ENCODE measurements at regions not wholly inside any gene's neighbourhood (a gene's known extent, or its start where the extent isn't known, plus 50 kb on each side); places are given as distances from the start of the nearest gene placed in this dataset.
A peak's percentile ranks its signal among the peaks of the same experiment; 100 is the strongest.

DNA sequence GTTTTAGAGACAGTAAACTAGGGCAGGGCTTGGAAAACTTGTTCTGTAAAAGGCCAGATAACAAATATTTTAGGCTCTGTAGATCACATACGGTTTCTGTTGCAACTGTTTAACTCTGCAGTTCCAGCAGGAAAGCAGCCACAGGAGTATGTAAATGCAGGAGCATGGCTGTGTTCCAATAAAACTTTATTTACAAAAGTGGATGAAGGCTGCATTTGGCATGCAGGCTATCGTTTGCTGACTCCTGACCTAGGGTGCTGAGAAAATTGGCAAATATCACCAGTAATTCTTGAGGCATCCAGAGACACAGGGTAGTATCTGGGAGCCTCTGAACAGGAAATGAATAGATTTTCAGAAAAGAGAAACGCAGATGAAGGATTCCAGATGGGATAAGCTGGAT is 274.0 kb downstream of the MAF start:
- DNase-seq = no peak

DNA sequence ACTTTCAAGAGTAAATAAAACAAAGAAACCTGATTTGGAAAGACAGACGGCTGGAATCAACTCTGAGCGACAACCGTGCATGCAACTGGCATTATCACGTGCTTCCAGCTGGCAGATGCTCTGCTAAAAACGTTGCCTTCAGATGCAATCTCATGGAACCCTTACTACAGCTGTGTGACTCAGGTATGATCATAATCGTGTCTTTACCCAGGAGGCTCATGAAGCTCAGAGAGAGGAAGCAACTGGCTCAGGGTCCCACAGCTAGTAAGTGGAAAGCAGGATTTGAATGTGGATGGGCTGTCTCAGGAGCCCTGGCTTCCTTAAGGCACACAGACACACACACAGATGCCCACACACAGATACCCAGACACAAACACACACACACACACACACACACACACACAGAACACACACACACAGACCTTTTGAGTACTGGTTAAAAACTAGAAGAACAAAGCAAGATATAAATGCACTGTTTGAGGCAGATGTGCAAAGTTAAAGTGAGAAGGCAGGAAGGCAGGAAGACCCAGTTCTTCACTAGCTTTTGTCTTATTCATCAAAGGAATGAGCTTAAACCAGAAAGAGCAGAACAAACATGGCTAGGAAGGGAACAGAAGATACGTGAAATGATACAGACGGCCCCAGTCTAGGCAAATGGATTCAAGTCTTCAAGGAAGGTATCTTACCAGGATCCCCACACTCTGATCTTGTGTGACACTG is 275.2 kb downstream of the MAF start:
- no peak for DNase-seq

DNA sequence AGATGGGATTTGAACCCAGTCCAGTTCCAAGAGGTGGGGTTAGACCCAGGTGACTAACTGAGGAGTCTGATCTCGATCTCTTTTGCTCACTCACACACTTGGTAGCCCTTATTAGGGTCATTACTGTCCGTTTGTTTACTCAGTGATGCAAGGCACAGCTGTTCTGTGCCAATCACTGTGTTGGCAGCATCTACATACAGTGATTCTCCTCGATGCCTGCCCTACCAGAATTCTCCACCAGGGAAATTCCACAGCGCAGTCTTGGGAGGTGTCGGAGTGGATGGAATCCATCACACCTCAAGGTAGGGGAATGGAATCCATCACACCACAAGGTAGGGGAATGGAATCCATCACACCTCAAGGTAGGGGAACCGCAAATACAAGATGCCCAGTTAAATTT is 279.6 kb downstream of the MAF start:
- DNase-seq = no peak

DNA sequence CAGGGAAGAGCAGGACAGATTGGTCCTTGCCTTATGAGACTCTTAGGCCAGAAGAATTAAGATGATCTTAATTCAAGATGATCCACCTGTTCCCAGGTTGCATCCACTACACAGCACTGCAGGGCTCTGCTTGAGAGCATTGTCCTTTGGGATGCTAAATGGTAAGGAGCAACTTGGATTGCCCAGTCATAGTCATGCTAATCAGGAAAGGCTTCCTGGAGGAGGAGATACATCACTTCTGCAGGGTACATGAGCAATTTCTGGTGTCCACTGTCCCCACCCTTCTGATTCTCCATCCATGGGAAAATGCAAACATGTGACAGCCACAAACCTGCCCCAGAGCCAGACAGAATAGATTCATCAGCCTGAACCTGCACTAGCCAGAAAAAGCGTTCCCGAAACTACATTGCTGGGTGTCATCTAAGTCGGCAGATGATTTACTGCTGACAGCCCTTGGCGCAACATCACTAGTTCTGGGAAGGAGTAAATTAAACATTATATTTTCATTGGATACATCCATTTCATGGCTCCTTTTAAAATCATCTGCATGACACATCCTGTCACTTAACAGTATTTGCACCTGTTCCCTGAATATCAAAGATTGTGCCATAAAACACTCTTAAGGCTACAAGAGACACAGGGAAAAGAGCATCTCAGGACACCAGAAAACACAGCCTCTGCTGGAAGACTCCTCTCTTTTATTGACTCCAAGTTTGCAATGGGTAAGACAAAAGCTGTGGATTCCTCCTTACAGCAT is 282.2 kb downstream of the MAF start:
- DNase-seq = no peak

DNA sequence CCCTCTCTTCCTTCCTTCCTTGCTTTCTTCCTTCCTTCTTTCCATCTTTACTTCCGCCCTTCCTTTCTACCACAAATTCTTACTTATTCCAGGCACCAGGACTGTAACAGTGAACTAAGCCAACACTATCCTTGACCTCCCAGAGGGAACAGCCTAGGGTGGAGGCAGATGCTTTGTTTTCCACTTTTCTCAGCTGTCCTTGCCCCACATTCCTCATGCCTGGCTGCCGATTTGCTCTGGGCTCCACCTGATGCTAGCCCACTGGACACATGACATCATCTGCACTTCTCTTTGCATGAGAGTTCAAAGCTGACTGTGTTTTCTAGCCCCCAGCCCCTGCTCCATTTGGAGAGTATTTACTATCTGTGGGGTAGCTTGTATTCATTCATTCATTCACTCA is 283.0 kb downstream of the MAF start:
- DNase-seq = no peak

DNA sequence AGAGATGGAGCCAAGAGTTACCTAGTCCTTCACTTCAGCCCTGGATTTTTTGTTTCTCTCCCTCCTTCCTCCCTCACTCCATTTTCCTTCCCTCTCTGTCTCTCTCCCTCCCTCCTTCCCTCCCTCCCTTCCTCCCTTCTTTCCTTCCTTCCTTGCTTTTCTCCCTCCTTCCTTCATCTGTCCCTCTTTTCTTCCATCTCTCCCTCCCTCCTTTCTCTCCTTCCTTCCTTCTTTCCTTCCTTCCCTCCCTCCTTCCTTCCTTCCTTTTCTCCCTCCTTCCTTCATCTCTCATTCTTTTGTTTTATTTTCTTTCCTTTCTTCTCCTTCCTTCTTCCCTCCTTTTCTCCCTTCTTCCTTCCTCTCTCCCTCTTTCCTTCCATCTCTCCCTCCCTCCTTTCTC is 283.5 kb downstream of the MAF start:
- DNase-seq = no peak

DNA sequence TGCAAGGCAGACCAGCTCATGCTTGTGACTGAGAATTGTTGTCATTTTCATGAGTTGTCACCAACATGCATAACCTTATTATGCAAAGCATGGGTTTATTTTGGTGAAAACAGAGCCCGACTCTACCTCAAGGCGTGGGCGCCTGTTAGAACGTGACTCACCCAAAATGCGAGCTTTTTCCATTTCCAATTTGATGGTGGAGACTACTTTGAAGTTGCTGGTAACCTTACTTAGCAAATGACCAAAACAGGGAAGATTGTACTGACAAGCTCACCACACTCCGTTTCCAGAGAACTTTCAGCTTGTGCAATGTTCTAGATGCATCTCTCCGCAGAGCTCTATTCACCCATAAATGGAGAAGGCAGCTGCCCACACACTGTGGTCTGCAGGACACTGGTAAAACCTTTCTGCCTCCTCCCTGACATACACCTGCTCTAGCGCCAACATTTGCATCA is 284.5 kb downstream of the MAF start:
- peak; percentile 70 to 81 for DNase-seq

DNA sequence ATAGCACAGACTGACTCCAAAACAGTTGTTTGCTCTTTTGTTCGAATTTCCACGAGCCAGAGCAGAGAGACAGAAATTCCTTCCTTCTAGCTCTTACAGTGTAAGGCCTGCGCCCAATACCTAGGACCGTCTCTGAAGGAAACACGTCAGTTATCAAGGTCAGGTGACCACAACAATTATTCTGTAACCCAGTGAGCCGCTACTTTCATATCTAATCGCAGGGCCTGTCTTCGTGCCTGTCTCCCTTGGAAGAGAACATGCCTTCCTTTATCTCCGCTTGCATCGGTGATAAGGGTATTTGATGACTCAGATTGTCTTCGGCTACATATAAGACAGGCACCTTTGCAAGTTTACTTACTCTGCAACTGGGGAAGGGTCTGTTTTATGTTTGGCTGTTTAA is 288.0 kb downstream of the MAF start:
- DNase-seq = no peak

DNA sequence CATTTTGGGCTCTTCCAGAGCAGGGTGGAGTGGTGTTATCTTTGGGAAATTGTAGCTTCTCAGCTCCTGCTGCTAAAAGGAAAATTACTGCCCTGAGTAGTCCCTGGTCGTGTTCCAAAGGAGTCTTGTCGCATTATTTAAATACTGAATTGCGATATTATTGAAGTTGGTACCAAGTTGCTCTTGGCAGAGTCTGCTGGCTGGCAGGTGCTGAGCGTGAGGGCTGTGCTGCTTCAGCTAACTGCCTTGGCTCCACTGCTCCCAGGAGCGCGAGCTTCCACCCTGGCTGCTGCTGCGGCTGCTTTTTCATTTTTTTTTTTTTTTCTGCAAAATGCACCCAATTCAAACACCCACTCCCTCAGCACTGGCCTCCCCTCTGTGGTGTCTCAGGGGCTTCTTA is 289.8 kb downstream of the MAF start:
- DNase-seq = no peak

DNA sequence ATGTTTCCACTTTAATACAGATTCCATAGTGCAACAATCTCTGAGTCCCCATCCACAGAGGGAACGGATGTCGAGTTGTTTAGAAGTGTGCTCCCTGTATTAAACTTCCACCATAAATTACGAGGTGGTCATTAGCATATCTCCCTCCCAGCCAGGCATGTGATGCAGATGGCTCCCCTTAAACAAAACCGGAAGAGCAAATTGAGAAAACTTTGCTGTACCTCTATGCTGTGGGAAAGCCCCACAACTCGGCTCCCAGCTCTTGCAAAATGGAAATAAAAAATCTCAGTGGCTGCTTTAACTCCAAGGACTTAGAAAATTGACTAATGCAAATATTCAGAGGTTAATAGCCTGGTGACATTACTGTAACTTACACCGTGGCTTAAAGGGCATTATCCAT is 290.9 kb downstream of the MAF start:
- DNase-seq = no peak

DNA sequence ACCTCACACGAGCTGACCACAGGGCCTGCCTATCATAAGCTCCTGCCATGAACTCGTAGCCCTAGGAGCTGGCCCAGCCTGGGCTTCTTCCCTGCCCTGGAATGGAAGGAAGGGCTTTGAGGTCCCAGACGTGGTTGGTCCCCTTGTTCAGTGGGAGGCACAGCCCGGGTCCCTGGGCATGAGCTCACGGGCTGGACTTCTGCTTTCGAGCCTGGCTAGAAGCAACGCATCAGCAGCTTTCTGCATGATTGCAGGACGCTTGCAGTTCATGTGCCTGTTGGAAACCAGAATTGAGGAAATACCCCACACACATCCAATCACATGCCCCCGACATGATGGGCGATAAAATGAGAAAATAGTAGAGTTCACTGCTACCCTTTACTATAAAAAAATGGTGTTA is 293.3 kb downstream of the MAF start:
- no peak for DNase-seq

DNA sequence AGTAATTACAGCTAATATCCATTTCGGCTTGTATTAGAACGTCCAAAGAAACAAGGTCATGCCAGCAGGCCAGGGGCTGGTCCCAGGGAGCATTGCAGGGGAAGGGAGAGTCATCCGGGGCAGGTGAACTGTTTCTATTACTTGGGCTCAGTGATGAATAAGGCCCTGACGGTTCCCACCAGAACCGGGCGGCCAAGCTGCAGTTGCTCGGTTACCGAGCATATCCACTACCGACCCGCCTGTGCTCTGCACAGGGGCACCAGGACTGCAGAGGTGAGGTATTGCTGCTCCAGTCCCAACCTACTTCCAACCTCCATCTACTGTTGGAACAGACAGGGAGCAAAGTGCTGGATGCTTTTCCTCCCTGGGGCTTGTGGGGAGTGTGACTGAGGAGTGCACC is 295.5 kb downstream of the MAF start:
- no peak for DNase-seq

DNA sequence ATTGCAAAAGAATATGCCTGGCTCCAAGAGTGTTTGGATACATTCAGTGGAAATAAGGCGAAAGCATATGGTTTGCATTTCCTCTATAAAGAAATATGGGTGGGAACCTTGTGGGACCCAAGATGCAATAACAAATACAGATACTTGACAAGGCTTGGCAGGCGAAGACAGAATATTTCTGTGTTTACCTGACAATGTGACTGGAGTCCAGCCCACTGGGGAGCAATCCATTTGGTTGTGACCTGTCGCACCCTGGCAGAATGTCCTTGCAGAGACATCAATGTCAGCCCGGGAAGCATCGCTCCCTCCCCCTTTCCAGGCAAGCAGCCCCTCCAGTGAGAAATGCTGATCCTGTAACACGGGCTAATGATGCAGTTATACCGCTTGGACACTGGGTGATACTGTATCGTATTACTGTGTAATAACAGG is 296.6 kb downstream of the MAF start:
- no peak for DNase-seq

DNA sequence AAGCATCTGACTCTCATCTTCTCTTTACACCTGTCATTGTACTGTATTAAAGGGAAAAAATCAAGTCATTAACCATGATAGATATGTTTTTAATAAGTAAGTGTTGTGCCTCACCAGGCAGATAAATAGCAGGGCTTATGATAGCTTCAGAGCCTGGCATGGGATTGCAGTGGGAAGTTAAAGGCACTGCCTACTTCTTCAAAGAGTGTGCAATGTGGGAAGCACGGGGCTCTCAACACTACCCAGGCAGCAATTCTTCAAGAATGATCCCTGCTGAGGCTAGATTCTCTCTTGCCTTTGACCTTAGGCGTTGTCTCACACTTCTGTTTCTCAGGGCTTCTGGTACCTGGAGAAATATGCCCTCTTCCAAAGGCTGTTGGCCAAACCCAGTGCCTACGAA is 297.3 kb downstream of the MAF start:
- no peak for DNase-seq

DNA sequence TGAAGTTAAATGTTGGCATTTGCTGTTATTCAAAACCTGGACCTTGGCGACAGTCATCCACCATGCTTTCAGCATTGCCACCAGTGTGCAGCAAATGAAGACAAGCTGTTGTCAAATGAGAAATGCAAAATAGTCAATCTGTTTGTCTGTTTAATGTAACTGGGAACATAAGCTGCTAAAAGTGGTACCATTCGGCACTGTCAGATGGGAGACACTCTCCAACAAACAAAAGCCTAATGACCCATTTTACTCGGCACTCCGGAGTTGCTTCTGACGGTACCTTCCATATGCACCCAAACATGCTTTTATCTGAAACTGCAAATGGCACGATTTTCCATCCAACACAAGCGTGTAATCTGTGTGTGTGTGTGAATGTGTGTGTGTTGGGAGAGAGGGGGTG is 297.8 kb downstream of the MAF start:
- no peak for DNase-seq

DNA sequence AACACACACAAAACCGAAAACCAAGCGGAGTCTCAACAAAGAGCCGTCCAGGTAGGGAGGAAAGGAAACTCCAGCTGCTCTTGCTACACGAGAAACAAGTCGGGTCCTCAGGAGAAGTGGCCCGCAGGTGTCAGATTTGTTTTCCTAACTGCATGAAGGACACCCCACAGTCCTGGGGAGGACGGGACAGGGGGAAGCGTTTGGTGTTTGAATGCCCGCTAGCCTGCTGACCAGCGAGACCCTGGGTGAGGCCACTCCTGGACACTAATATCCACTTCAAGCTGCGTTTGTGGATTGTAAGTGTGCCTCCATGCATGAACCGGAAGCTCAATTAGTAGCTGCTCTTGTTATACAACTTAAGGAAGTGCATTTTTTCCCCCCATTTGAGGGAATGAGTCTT is 299.5 kb downstream of the MAF start:
- DNase-seq = no peak

DNA sequence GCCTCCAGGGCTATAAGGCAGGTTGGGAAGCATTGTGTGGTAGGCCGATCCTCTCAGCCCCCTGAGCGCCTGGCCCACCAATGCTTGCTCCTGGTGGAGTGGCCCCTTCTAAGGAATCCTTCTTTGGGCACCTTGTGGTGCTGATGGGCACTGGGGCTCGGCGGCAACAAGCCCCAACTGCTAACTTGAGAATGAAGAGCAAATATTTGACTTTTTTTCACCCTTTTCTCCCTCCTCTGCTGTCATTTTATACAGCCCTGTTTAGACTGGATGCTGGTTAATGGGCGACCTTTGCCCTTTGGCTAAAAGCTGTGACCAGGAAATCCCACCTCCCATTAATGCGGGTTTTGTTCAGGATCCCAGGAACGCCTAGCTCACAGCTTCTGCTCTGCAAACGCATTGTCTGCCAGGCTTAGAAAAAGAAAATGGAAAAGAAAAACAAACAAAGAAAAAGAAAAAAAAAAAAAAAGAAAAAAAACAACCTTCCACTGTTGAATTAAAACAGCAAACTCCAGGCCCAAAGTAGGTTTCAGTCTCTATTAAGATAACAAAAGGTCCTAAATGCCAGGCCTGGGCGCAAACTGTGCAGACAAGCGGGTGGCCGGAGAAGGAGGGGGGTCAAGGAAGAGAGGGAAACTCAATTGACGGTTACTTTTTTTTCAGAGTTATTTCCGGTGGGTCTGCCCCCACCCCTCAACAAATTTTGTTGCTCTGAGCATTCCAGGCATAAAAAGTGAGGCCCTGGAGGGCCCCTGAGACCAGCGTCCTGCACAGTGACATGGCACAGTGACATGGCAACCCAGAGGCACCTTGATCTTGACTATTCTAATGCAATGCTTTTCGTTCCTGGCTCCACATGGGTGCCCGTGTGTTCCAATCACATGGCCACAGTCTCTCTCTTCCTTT is 301.4 kb downstream of the MAF start:
- no peak for DNase-seq

DNA sequence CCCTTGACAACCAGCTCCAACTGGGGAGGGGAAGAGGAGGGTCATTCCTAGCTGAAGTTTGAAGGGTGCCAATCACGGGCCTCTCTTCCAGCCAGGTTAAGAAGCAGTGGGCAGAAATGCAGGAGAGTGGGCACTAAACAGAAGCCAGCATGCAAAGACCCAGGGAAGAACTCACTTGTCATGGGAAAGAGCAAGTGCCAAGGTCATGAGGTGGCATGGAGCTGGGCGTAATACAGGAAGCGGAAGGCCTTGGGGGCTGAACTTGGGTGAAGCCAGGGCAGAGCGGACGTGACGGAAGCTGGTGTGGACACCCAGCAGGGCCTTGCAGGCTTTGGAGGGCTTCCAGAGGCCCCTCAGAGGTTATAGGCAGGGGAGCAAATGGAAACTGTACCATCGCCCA is 302.1 kb downstream of the MAF start:
- DNase-seq = no peak

DNA sequence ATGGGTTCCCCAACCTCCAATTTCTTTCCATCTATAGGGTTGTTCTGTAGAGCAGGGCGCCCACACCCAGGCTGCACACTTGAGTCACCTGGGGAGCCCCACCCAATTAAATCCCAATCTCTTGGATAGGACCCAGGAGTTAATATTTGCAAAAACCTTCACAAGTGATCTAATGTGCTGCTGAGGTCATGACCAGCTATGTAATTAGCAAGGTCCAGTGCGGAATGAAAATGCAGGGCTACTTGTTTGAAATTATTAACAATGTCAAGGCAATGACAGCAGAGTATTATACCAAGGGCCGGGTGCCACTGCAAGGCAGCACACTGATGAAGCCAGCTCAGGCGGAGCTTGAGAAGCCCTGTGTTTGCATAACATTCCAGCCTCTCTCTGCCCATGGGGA is 302.7 kb downstream of the MAF start:
- DNase-seq = no peak

DNA sequence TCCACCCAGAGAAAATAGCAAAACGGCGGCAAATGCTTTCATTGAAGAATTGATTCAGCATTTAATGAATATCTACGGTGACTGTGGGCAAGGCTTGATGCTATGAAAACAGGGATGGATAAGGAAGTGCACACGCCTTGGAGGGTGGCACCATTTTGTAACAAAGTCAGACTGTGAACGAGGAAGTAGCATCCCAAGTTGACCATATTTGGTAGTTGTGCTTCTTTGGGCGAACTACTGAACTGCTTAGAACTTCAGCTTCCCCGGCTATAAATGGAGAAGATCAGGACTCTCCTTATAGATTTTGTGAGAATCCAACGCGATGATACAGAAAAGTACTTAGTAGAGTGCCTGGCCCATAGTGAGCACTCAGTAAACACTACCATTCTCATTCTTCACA is 303.2 kb downstream of the MAF start:
- DNase-seq = no peak

DNA sequence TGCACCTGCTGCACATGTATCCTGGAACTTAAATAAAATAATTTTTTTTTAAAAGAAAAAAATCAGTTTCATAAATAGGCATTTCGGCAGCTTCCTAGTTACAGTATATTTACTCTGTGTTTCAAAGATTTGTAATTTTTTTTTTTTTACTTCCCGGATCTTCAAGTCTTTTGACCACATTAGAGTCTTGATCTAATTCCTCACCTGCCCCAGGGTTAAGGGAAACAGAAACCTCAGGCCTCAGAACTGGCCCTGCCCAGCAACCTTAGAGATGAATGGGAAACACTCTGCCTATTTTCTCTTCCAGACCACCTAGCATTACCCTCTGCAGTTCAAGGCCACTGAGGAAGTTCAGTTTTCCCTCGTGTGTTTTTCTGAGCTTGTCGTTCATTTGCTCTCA is 304.0 kb downstream of the MAF start:
- DNase-seq = no peak

DNA sequence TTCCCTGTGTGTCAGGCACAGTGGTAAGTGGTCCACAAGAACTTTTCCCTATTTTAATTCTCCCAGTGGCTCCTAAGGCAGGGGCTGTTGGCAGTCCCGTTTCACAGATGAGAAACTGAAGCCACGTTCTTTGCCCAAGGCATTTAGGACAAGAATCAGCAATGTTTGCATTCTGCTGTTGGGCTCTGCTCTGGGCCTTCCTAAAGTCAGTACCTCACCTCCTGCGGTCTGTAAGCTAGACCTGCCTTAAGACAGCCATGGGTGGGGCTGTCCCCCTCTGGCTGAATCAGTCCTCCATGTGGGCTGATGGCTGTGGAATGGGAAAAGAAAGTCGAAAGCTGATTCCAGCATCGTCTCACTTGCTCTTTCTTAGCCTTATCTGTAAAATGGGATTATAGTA is 304.8 kb downstream of the MAF start:
- no peak for DNase-seq

DNA sequence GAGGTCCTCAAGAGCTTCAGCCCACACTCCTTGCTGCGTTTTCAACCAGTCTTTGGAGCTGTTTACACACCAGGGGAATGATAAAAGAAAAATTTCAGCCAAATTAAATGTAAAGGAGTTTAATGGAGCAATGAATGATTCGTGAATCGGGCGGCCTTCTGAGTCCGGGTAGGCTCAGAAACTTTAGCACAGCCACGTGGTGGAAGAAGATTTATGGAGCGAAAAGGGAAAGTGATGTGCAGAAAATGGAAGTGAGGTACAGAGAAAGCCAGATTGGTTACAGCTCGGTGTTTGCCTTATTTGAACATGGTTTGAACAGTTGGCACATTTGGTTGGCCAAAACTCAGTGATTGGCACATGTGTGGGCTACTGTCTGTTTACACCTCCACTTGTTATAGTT is 305.4 kb downstream of the MAF start:
- DNase-seq = no peak

DNA sequence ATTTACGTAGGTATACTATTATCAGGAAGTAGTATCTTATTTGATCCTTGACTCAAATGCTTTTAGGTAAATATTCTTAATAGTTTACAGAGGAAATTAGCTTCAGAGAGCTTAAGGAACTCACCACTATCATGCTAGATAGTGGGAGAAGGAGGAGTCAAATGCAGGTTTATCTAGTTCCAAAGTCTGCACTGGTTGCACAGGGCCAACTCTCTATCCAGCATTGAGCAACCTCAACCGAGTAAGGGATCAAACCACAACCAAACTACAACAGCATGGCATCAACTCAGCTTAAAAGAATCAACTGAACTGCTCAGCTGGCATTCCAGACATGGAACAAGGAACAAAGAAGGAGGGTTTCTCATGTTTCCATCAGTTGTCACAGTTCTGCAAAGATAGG is 306.0 kb downstream of the MAF start:
- DNase-seq = no peak

All from activated CD4-positive, alpha-beta T cell treated with anti-CD3 and anti-CD28 coated beads, Interleukin-2, amount 50 U/mL, for 48 hours (primary cell).